Common myeloid progenitor, CD34-positive (primary cell): ENCODE measurements at regions not wholly inside any gene's neighbourhood (a gene's known extent, or its start where the extent isn't known, plus 50 kb on each side); places are given as distances from the start of the nearest gene placed in this dataset.

ENCODE experiments used
- CTCF ChIA-PET: fragments of 350-600 bp; sonication (Branson Sonifier 250); formaldehyde crosslinking; loops from one replicate; lab custom pipeline; 2021; ENCODE audit warnings: antibody characterized with exemption; lab: Charles Lee
- POLR2A ChIA-PET: fragments of 350-600 bp; sonication (Branson Sonifier 250); formaldehyde crosslinking; loops from one replicate; lab custom pipeline; 2021; ENCODE audit warnings: antibody characterized with exemption; lab: Charles Lee
- DNase-seq, 3 donors: peaks; one replicate each; pipeline versions ENCODE4 v3.0.0 to v3.0.0-alpha.2; 2013
- H3K27ac ChIP-seq, 2 experiments: 1 replicate in 1 of 2; 2 replicates in 1 of 2; pipeline ENCODE4 v1.7.0; 2013; ENCODE audit warnings: inconsistent platforms in 2 of 2, low read length in 2 of 2, mild to moderate bottlenecking in 2 of 2, low read depth in 1 of 2, moderate library complexity in 1 of 2; ENCODE audit not compliant: severe bottlenecking in 2 of 2, insufficient read depth in 1 of 2, poor library complexity in 1 of 2
- H3K27me3 ChIP-seq, 5 experiments: replicated peaks in 2 of 5; 1 replicate in 3 of 5; 2 replicates in 2 of 5; pipeline versions ENCODE4 v1.6.1 to v1.7.0; 2013; ENCODE audit warnings: low read length in 4 of 5, mild to moderate bottlenecking in 2 of 5, moderate library complexity in 2 of 5, inconsistent platforms in 1 of 5; ENCODE audit not compliant: insufficient read depth in 5 of 5, control insufficient read depth in 4 of 5
- H3K36me3 ChIP-seq, 4 experiments: 1 replicate in 2 of 4; 2 replicates in 2 of 4; pipeline versions ENCODE4 v1.6.1 to v1.7.0; 2013; ENCODE audit warnings: low read length in 3 of 4, control low read depth in 1 of 4, mild to moderate bottlenecking in 1 of 4; ENCODE audit not compliant: control insufficient read depth in 4 of 4, insufficient read depth in 4 of 4
- H3K4me1 ChIP-seq, 4 experiments: 1 replicate in 3 of 4; 2 replicates in 1 of 4; pipeline versions ENCODE4 v1.6.1 to v1.7.1; 2013; ENCODE audit warnings: low read length in 3 of 4, mild to moderate bottlenecking in 3 of 4, control low read depth in 1 of 4, inconsistent platforms in 1 of 4, moderate library complexity in 1 of 4; ENCODE audit not compliant: control insufficient read depth in 4 of 4, insufficient read depth in 4 of 4; ENCODE audit errors: control extremely low read depth in 1 of 4
- H3K4me3 ChIP-seq, 7 experiments: 1 replicate in 4 of 7; 2 replicates in 3 of 7; pipeline versions ENCODE4 v1.5.1 to v1.7.0; 2013; ENCODE audit warnings: mild to moderate bottlenecking in 7 of 7, low read length in 6 of 7, moderate library complexity in 6 of 7, inconsistent platforms in 2 of 7, low read depth in 2 of 7, control low read depth in 1 of 7; ENCODE audit not compliant: insufficient read depth in 4 of 7, control insufficient read depth in 1 of 7; ENCODE audit errors: extremely low read depth in 1 of 7
- H3K9me3 ChIP-seq, 5 experiments: 1 replicate in 4 of 5; 2 replicates in 1 of 5; pipeline versions ENCODE4 v1.6.1 to v1.7.1; 2013; ENCODE audit warnings: low read length in 4 of 5, mild to moderate bottlenecking in 2 of 5, inconsistent platforms in 1 of 5, low read depth in 1 of 5, moderate library complexity in 1 of 5; ENCODE audit not compliant: control insufficient read depth in 4 of 5, insufficient read depth in 2 of 5; ENCODE audit errors: control extremely low read depth in 1 of 5
- WGBS: methylation state at CpG from one replicate; pipeline ENCODE4 v1.1.5; 2013; ENCODE audit not compliant: insufficient coverage; 5-methylcytosine and 5-hydroxymethylcytosine counted together

DNA sequence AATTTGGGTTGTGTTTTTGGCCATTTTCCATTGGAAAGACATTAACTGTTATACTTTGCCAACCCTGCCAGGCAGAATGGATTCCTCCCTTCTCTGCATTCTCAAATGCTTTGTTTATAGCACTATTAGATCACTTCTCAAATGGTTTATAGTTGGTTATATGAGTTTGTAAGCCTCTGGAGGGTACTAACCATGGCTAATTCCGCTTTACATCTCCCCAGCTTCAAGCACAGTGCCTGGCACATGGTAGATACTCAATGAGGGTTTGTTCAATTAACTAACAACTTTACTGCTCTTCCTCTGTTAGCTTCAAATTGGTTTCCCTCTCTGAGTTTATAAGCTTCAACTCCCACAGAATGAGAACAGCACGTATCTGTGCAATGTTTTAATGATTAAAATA, 213.5 kb downstream of the SOX11 start:
- ChIA-PET POLR2A (no interaction called here), CTCF (no interaction called here)
- 100% methylated on average over 1 of the region's 2 CpGs for WGBS
- Histone ChIP-seq H3K4me1 (peaks cover 0 to 7% (median 0%) of the 10 kb centered on the region in 4 experiments), H3K9me3 (no peaks in the 10 kb centered on the region), H3K27ac (no peak overlapping the region), H3K4me3 (no peak overlapping the region), H3K27me3 (no peaks in the 10 kb centered on the region), H3K36me3 (no peaks in the 10 kb centered on the region)
- DNase-seq, result no peak

DNA sequence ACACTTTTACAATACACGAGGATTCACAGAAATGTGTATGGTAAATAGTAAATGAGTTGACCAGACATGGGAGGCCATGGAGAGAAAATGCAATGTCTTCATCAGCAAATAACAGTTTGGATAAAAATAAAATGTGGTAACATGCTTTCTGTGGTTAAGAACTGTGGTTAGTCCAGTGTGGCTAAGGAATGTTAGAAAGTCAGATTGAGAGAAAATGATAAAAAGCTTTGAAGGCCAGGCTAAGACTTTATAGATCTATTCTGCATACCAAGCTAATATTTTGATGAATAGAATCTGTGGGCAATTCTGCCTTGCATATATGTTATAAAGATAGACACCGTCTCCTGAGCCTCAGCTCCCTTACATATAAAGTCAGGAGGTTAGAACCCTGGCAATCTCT, 215.9 kb downstream of the SOX11 start:
- Histone ChIP-seq H3K4me3 (no peak overlapping the region), H3K27ac (no peak overlapping the region), H3K36me3 (no peaks in the 10 kb centered on the region), H3K4me1 (peaks cover 0 to 7% (median 0%) of the 10 kb centered on the region in 4 experiments), H3K9me3 (no peaks in the 10 kb centered on the region), H3K27me3 (no peaks in the 10 kb centered on the region)
- POLR2A ChIA-PET, result no interaction called here
- DNase-seq, result peak in 1 of 3 donors; percentile 0
- CTCF ChIA-PET, result no interaction called here
- WGBS, result 100% methylated on average over 1 of the region's 2 CpGs

DNA sequence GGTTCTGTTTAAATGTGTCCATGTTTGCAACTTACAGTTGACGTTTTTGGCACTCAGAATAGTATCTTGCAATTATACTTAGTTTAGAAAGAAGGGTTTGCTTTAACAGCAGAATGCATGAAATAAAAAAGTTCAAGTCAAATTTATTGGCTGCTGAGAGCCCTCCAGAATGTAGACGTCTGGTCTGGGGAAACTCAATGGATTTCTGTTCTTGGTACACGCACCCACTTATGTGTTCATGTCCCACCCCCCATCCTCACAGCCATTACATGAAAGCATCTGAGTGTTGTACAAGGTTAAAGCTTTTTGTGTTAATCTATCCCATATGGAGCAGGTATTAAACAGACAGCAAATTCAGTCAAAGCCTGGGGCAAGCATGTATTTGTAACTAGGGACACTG, 219.5 kb downstream of the SOX11 start:
- 94% methylated on average over 2 of the region's 3 CpGs for WGBS
- no peak for DNase-seq
- H3K27ac ChIP-seq, result no peak overlapping the region
- CTCF ChIA-PET, result no interaction called here
- POLR2A ChIA-PET, result no interaction called here
- H3K9me3 ChIP-seq, result no peaks in the 10 kb centered on the region
- no peaks in the 10 kb centered on the region for H3K36me3 ChIP-seq
- H3K4me3 ChIP-seq, result no peak overlapping the region
- peaks cover 0 to 7% (median 0%) of the 10 kb centered on the region in 4 experiments for H3K4me1 ChIP-seq
- no peaks in the 10 kb centered on the region for H3K27me3 ChIP-seq

DNA sequence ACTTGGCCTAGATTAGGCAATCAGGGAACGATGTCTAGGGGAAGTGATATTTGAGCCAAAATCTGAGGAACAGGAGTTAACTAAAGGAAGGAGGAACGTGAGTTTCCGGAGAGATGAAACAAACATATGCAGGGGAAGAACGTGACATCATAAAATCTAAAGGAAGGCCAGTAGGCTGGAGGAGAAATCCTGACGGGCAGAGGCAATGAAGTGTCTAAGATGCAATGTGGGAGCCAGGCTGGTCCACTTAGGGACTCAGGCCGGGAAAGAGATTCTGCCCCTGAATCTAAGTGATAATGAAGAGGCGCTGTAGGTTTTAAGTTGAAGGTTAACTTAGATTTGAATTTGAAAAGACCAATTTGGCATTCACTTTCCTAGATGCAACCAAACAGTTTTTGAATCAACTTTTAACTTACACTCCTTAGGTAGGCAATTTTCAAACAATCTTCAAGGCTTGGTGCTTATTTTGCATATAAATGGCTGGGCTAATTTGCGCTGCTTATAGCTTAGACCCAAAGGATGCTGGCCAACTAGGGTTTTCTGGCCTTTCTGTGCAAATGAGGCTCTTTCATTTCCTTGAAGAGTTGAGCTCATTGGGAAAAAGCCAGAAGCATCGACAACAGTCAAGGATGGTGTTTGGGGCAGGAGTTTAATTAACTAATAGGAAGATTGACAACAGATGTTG, 221.7 kb downstream of the SOX11 start:
- no peaks in the 10 kb centered on the region for H3K36me3 ChIP-seq
- H3K4me3 ChIP-seq, result no peak overlapping the region
- ChIA-PET POLR2A (no interaction called here), CTCF (no interaction called here)
- H3K27me3 ChIP-seq, result no peaks in the 10 kb centered on the region
- no peaks in the 10 kb centered on the region for H3K9me3 ChIP-seq
- DNase-seq, result no peak
- no peak overlapping the region for H3K27ac ChIP-seq
- H3K4me1 ChIP-seq, result no peaks in the 10 kb centered on the region
- 92% methylated on average over 7 of the region's 9 CpGs for whole genome bisulfite sequencing

DNA sequence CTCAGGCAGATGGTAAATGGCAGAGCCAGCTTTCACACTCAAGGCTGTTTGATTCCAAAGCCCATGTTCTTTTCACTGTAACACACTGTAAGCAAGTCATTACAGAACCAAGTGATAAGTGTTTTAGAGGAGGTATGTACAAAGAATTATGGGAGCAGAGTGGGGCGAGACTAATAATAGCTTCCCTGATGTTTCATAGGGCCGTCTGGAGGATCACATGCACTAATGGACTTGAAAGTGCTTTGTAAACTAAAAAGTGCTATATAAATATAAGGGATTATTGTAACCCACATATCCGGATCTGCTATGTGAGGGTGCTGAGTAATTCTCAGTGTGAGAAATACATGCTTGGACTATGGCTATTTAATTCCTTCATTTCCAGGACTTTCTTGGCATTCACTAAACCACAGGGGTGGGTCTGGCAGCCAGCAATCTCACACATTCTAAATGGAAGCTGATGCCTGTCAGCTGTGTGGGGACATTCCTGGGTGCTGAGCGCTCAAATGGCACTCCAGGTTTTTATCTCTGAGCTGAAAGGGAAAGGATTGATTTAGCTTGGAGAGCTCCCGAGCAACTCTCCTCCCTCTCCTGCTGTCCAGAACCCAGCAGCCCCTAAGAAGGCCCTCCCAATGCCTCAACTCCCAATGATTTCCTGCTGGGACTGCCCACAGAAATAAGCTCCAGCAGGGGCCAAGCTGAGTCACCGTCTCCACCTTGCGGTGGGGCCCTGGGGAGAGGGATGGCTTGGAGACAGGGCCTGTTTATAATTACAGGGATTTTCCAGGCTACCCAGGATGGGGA, 222.8 kb downstream of the SOX11 start:
- 94% methylated on average over 3 of the region's 7 CpGs for WGBS
- H3K4me1 ChIP-seq, result no peaks in the 10 kb centered on the region
- DNase-seq, result no peak
- H3K36me3 ChIP-seq, result no peaks in the 10 kb centered on the region
- no peaks in the 10 kb centered on the region for H3K27me3 ChIP-seq
- H3K27ac ChIP-seq, result no peak overlapping the region
- no peak overlapping the region for H3K4me3 ChIP-seq
- H3K9me3 ChIP-seq, result no peaks in the 10 kb centered on the region
- POLR2A ChIA-PET, result no interaction called here
- CTCF ChIA-PET, result interaction anchor here (0.8 to 1.6 kb wide), 3 partner anchors 10 to 29 kb away, joined by 3 to 4 read pairs (median 3); no protein-coding TSS in a partner anchor

DNA sequence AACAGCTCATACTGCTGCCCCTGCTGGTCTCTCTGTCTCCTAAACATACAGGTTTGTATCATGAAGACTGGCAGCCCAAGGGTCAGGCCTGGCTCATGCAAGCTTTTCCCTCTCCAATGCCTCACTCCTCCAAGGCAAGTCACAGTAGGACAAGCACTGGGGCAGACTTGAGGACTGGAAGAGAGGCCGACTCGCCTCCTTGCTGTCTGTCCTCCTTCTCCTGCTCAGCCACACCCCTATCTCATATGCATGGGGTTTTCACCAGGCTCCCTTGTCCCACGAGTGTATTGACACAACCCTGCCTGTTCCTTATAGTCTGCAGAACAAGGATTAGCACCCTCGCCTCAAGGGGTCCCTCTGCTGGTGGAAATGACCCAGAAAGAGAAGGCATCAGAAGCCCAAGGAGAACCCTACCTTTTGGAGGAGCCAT, 223.7 kb downstream of the SOX11 start:
- DNase-seq, result peak; percentile 5 to 20 (median 17)
- Histone ChIP-seq H3K9me3 (no peaks in the 10 kb centered on the region), H3K27ac (no peak overlapping the region), H3K27me3 (no peaks in the 10 kb centered on the region), H3K4me3 (no peak overlapping the region), H3K36me3 (no peaks in the 10 kb centered on the region), H3K4me1 (no peaks in the 10 kb centered on the region)
- POLR2A ChIA-PET, result no interaction called here
- CTCF ChIA-PET, result interaction anchor here (0.8 to 1.6 kb wide), 3 partner anchors 9 to 28 kb away, joined by 3 to 4 read pairs (median 3); no protein-coding TSS in a partner anchor
- WGBS, result 33% methylated on average over 3 of the region's 4 CpGs

DNA sequence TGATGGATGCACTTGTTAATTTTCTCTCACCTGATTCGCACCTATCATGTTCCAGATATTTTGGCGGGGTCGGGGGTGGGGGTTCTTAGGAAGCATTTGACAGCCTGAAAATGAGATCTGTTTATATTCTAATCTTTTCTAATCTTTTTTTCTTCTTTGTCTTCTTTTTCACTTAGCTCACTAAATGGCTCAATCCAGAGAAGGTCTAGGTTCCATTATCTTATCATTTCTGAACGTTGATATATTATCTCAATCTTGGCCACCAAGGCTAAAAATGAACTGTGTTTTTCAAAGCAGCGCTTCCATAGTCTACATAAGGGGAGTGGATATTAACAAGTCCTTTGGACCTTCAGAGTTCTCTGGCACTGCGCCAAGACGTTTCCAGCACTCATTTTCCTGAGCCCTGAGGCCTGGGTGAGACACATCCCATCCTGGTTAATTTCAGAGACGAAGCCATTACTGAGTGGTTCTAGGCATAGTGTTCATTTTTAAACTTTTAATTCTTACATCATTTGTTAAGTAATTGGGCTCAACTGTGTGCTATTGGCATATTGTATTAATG, 229.0 kb downstream of the SOX11 start:
- CTCF ChIA-PET, result no interaction called here
- 100% methylated on average over 1 of the region's 8 CpGs for WGBS

More for the DNA sequence above, 229.0 kb downstream of the SOX11 start:
- no peak for DNase-seq
- no peaks in the 10 kb centered on the region for H3K9me3 ChIP-seq
- POLR2A ChIA-PET, result no interaction called here
- H3K27me3 ChIP-seq, result no peaks in the 10 kb centered on the region
- no peak overlapping the region for H3K27ac ChIP-seq
- H3K36me3 ChIP-seq, result no peaks in the 10 kb centered on the region
- no peaks in the 10 kb centered on the region for H3K4me1 ChIP-seq
- H3K4me3 ChIP-seq, result no peak overlapping the region
